HCT116 (cell line): ENCODE measurements at regions not wholly inside any gene's neighbourhood (a gene's known extent, or its start where the extent isn't known, plus 50 kb on each side); places are given as distances from the start of the nearest gene placed in this dataset.

Source experiments
- ATAC-seq: fragments of 200-7000 bp; cut with Tn5 transposase; 2 replicates; pipeline ENCODE4 v1.9.1; 2020; ENCODE audit warnings: mild to moderate bottlenecking, moderate library complexity
- BruUV-seq: library from RNA; stranded (reverse); fragments of 400-500 nt; replicated peaks from 2 replicates; lab custom pipeline; 2021; lab: Mats Ljungman, UMichigan
- CTCF ChIA-PET: fragments of 300-600 bp; sonication (Branson Sonifier 250); formaldehyde crosslinking; loops from one replicate; lab custom pipeline; 2021; ENCODE audit warnings: antibody characterized with exemption; lab: Charles Lee
- POLR2A ChIA-PET: fragments of 300-600, 350-600 bp; sonication (Branson Sonifier 250); formaldehyde crosslinking; loops from one replicate; lab custom pipeline; 2021; ENCODE audit warnings: antibody characterized with exemption; lab: Charles Lee
- RAD21 ChIA-PET, 2 experiments: fragments of 300-600 bp; sonication (Branson Sonifier 250); formaldehyde crosslinking; loops; one replicate each; lab custom pipeline; 2023; ENCODE audit warnings: low total read pairs in 2 of 2; ENCODE audit not compliant: uncharacterized antibody in 2 of 2, unreplicated experiment in 2 of 2, low non-redundant PET in 1 of 2; lab: Charles Lee
- DNase-seq: peaks from one replicate; pipeline ENCODE4 v3.0.0-alpha.2; 2010; ENCODE audit warnings: low read depth, low spot score
- H2AFZ ChIP-seq: fragments of 200-600 bp; shearing (Covaris generic), sonication (generic); 2 replicates; pipeline ENCODE4 v1.6.1; 2017; ENCODE audit warnings: low read depth, mixed run types, mixed read lengths, antibody characterized with exemption, low read length; ENCODE audit not compliant: poor library complexity, severe bottlenecking
- H3K27ac ChIP-seq: 2 replicates; pipeline ENCODE4 v1.5.1; 2012; ENCODE audit warnings: low read depth, low read length
- H3K27me3 ChIP-seq: fragments of 200-600 bp; sonication (generic); 2 replicates; pipeline ENCODE4 v1.6.1; 2016; ENCODE audit warnings: mixed run types, low read length, mixed read lengths; ENCODE audit not compliant: insufficient read depth
- H3K36me3 ChIP-seq, 2 experiments: fragments of 200-500 bp in 1 of 2; fragments of 200-600 bp in 1 of 2; sonication (Bioruptor generic) in 1 of 2; sonication (generic) in 1 of 2; 2 replicates each; pipeline versions ENCODE4 v1.5.1 to v1.6.1; 2014 to 2016; ENCODE audit warnings: low read length in 2 of 2, inconsistent platforms in 1 of 2, mixed read lengths in 1 of 2, mixed run types in 1 of 2; ENCODE audit not compliant: insufficient read depth in 2 of 2, control insufficient read depth in 1 of 2
- H3K4me1 ChIP-seq, 2 experiments: fragments of 200-600 bp in 1 of 2; sonication (generic) in 1 of 2; 2 replicates each; pipeline versions ENCODE4 v1.5.1 to v1.6.1; 2012 to 2017; ENCODE audit warnings: low read length in 2 of 2, inconsistent platforms in 1 of 2, mild to moderate bottlenecking in 1 of 2, mixed read lengths in 1 of 2, mixed run types in 1 of 2, moderate library complexity in 1 of 2; ENCODE audit not compliant: insufficient read depth in 2 of 2, control insufficient read depth in 1 of 2
- H3K4me2 ChIP-seq: fragments of 200-600 bp; sonication (generic); 2 replicates; pipeline ENCODE4 v1.6.1; 2017; ENCODE audit warnings: mixed run types, low read length, mixed read lengths
- H3K4me3 ChIP-seq, 2 experiments: fragments of 200-600 bp in 1 of 2; sonication (generic) in 1 of 2; replicated peaks in 1 of 2; 2 replicates each; pipeline ENCODE4 v1.5.1; 2011 to 2016; ENCODE audit warnings: low read length in 2 of 2, control low read depth in 1 of 2, low read depth in 1 of 2, mild to moderate bottlenecking in 1 of 2, mixed read lengths in 1 of 2, mixed run types in 1 of 2
- H3K79me2 ChIP-seq: fragments of 200-600 bp; sonication (generic); 2 replicates; pipeline ENCODE4 v1.6.1; 2017; ENCODE audit warnings: mild to moderate bottlenecking, mixed run types, low read length, moderate library complexity, mixed read lengths; ENCODE audit not compliant: insufficient read depth
- H3K9ac ChIP-seq: fragments of 200-600 bp; sonication (generic); 2 replicates; pipeline ENCODE4 v1.6.1; 2016; ENCODE audit warnings: low read length, mixed read lengths
- H3K9me2 ChIP-seq: fragments of 200-600 bp; sonication (generic), shearing (Covaris generic); 2 replicates; pipeline ENCODE4 v1.6.1; 2017; ENCODE audit warnings: mixed run types, mild to moderate bottlenecking, moderate library complexity; ENCODE audit not compliant: insufficient read depth
- H3K9me3 ChIP-seq, 2 experiments: fragments of 200-500 bp in 1 of 2; fragments of 200-600 bp in 1 of 2; sonication (Bioruptor generic) in 1 of 2; sonication (generic) in 1 of 2; 2 replicates each; pipeline ENCODE4 v1.6.1; 2014 to 2017; ENCODE audit warnings: low read length in 2 of 2, mixed read lengths in 2 of 2, inconsistent platforms in 1 of 2, low read depth in 1 of 2, mild to moderate bottlenecking in 1 of 2, mixed run types in 1 of 2, moderate library complexity in 1 of 2; ENCODE audit not compliant: control insufficient read depth in 1 of 2, insufficient read depth in 1 of 2
- H4K20me1 ChIP-seq: fragments of 200-600 bp; sonication (generic), shearing (Covaris generic); 2 replicates; pipeline ENCODE4 v1.6.1; 2017; ENCODE audit warnings: mixed run types, mild to moderate bottlenecking, moderate library complexity; ENCODE audit not compliant: insufficient read depth
- ATF3 ChIP-seq: IDR thresholded peaks from 2 replicates; pipeline ENCODE4 v1.6.1; 2012
- CBX3 ChIP-seq: IDR thresholded peaks from 2 replicates; pipeline ENCODE4 v1.6.1; 2012; ENCODE audit warnings: low read depth
- CEBPB ChIP-seq: IDR thresholded peaks from 2 replicates; pipeline ENCODE4 v1.6.1; 2012; ENCODE audit warnings: low read depth
- CTCF ChIP-seq, 3 experiments: fragments of 200-600 bp in 1 of 3; sonication (generic) in 1 of 3; IDR thresholded peaks in 2 of 3; conservative IDR thresholded peaks in 1 of 3; 2 replicates each; pipeline ENCODE4 v1.5.1; 2012 to 2017; ENCODE audit warnings: low read depth in 2 of 3, low read length in 2 of 3, antibody characterized with exemption in 1 of 3, borderline replicate concordance in 1 of 3, control low read depth in 1 of 3, mild to moderate bottlenecking in 1 of 3, mixed read lengths in 1 of 3, mixed run types in 1 of 3, moderate library complexity in 1 of 3; ENCODE audit not compliant: insufficient read depth in 1 of 3
- EGR1 ChIP-seq: IDR thresholded peaks from 2 replicates; pipeline ENCODE4 v1.6.1; 2012; ENCODE audit warnings: low read depth
- ELF1 ChIP-seq: IDR thresholded peaks from 2 replicates; pipeline ENCODE4 v1.6.1; 2012; ENCODE audit warnings: low read depth, borderline replicate concordance
- EZH2 ChIP-seq: fragments of 200-600 bp; sonication (generic); IDR thresholded peaks from 2 replicates; pipeline ENCODE4 v1.6.1; 2017; ENCODE audit warnings: antibody characterized with exemption, mixed run types
- EZH2phosphoT487 ChIP-seq: fragments of 200-600 bp; IDR thresholded peaks from 2 replicates; pipeline ENCODE4 v1.6.1; 2018; ENCODE audit warnings: antibody characterized with exemption, borderline replicate concordance
- POLR2AphosphoS5 ChIP-seq: IDR thresholded peaks from 2 replicates; pipeline ENCODE4 v1.6.1; 2011; ENCODE audit warnings: mild to moderate bottlenecking, low read depth, low read length, moderate library complexity
- RAD21 ChIP-seq: IDR thresholded peaks from 2 replicates; pipeline ENCODE4 v1.6.1; 2012; ENCODE audit warnings: low read depth, mild to moderate bottlenecking
- REST ChIP-seq: IDR thresholded peaks from 2 replicates; pipeline ENCODE4 v1.6.1; 2012; ENCODE audit warnings: low read depth
- SIN3A ChIP-seq: IDR thresholded peaks from 2 replicates; pipeline ENCODE4 v1.6.1; 2012; ENCODE audit warnings: low read depth
- SP1 ChIP-seq: IDR thresholded peaks from 2 replicates; pipeline ENCODE4 v1.6.1; 2012; ENCODE audit warnings: low read depth
- SRF ChIP-seq: IDR thresholded peaks from 2 replicates; pipeline ENCODE4 v1.6.1; 2012; ENCODE audit warnings: low read depth
- YY1 ChIP-seq: IDR thresholded peaks from 2 replicates; pipeline ENCODE4 v1.6.1; 2011; ENCODE audit warnings: low read length, low read depth, moderate library complexity, mild to moderate bottlenecking; ENCODE audit not compliant: insufficient replicate concordance; ENCODE audit errors: extremely low read depth
- ZBTB33 ChIP-seq: IDR thresholded peaks from 2 replicates; pipeline ENCODE4 v1.6.1; 2011; ENCODE audit warnings: mild to moderate bottlenecking, low read length, moderate library complexity; ENCODE audit not compliant: insufficient replicate concordance; ENCODE audit errors: extremely low read depth
- ZFX ChIP-seq: fragments of 450-650 bp; IDR thresholded peaks from 2 replicates; pipeline ENCODE4 v1.6.1; 2017
- intact Hi-C: fragments of 100-400 bp; cut with micrococcal nuclease; formaldehyde crosslinking; loops from 2 replicates; pipeline ENCODE4 v1.10.0; 2022

GRCh38 chr5:58145397-58145934 lies 314.4 kb downstream of the PLK2 start:
- no peak overlapping the region for H2AFZ ChIP-seq
- CTCF ChIA-PET = no interaction called here

More at GRCh38 chr5:58145397-58145934, 314.4 kb downstream of the PLK2 start:
- Histone ChIP-seq H3K36me3 (no peaks in the 10 kb centered on the region), H3K4me2 (no peak overlapping the region), H3K79me2 (no peaks in the 10 kb centered on the region), H3K27me3 (no peaks in the 10 kb centered on the region), H4K20me1 (no peaks in the 10 kb centered on the region), H3K9me2 (no peaks in the 10 kb centered on the region), H3K9ac (no peak overlapping the region), H3K4me3 (no peak overlapping the region), H3K4me1 (peaks cover 0 to 10% of the 10 kb centered on the region in 2 experiments; a peak in 2 of 4 replicates), H3K9me3 (no peaks in the 10 kb centered on the region), H3K27ac (no peak overlapping the region)
- ChIA-PET RAD21 (no interaction called here), POLR2A (no interaction called here)
- BruUV-seq = no TSS peak
- no peak for DNase-seq
- TF ChIP-seq ELF1 (no peak), RAD21 (no peak), EZH2phosphoT487 (no peak), POLR2AphosphoS5 (no peak), SIN3A (no peak), SRF (no peak), ATF3 (no peak), EZH2 (no peak), ZBTB33 (no peak), CEBPB (no peak), CBX3 (no peak), EGR1 (no peak), CTCF (IDR thresholded peaks at IDR 0.05 in 2 of 3, conservative IDR thresholded peaks at IDR 0.05 in 1 of 3; ENCODE audit: borderline replicate concordance in 1 of 3, insufficient read depth in 1 of 3, low read depth in 2 of 3, low read length in 2 of 3) (no peak), YY1 (no peak), REST (no peak), ZFX (no peak), SP1 (no peak)
- ATAC-seq = no peak
- intact Hi-C loops = no loop called here
